ENCODE measurements at regions not wholly inside any gene's neighbourhood (a gene's known extent, or its start where the extent isn't known, plus 50 kb on each side); places are given as distances from the start of the nearest gene placed in this dataset.

GRCh38 chr1:47515164-47515789, 77.4 kb downstream of the FOXD2 start:
- Mint-ChIP-seq H3K36me3 (no peaks in the 10 kb centered on the region), H3K27me3 (peaks cover 59% of the 10 kb centered on the region), H3K4me1 (no peaks in the 10 kb centered on the region), H3K27ac (no peak overlapping the region), H3K9me3 (peaks cover 9% of the 10 kb centered on the region), H3K4me3 (no peak overlapping the region)
- DNase-seq, result no peak

GRCh38 chr1:47517946-47518345, 80.1 kb downstream of the FOXD2 start:
- H3K36me3 Mint-ChIP-seq, result no peaks in the 10 kb centered on the region
- peaks cover 9% of the 10 kb centered on the region for H3K9me3 Mint-ChIP-seq
- no peak for DNase-seq
- H3K27me3 Mint-ChIP-seq, result peaks cover 44% of the 10 kb centered on the region
- H3K27ac Mint-ChIP-seq, result no peak overlapping the region
- no peaks in the 10 kb centered on the region for H3K4me1 Mint-ChIP-seq
- H3K4me3 Mint-ChIP-seq, result no peak overlapping the region

- Mint-ChIP-seq H3K27ac (no peak overlapping the region), H3K27me3 (peaks cover 42% of the 10 kb centered on the region), H3K4me3 (no peak overlapping the region), H3K36me3 (no peaks in the 10 kb centered on the region), H3K9me3 (peaks cover 2% of the 10 kb centered on the region), H3K4me1 (no peaks in the 10 kb centered on the region)
- DNase-seq, result no peak
Measured at GRCh38 chr1:47519491-47519890, 81.6 kb downstream of the FOXD2 start.

GRCh38 chr1:47519971-47520370, 82.1 kb downstream of the FOXD2 start:
- no peak for DNase-seq
- Mint-ChIP-seq H3K27me3 (peaks cover 44% of the 10 kb centered on the region), H3K27ac (no peak overlapping the region), H3K36me3 (no peaks in the 10 kb centered on the region), H3K4me1 (no peaks in the 10 kb centered on the region), H3K4me3 (no peak overlapping the region), H3K9me3 (no peaks in the 10 kb centered on the region)

- Mint-ChIP-seq H3K4me1 (no peaks in the 10 kb centered on the region), H3K36me3 (no peaks in the 10 kb centered on the region), H3K4me3 (no peak overlapping the region), H3K9me3 (no peaks in the 10 kb centered on the region), H3K27me3 (peaks cover 42% of the 10 kb centered on the region), H3K27ac (no peak overlapping the region)
- DNase-seq, result no peak
Measured at GRCh38 chr1:47521034-47521881, 83.4 kb downstream of the FOXD2 start.

- Mint-ChIP-seq H3K27ac (no peak overlapping the region), H3K4me1 (no peaks in the 10 kb centered on the region), H3K4me3 (no peak overlapping the region), H3K9me3 (peaks cover 4% of the 10 kb centered on the region), H3K27me3 (peaks cover 50% of the 10 kb centered on the region), H3K36me3 (peaks cover 2% of the 10 kb centered on the region)
- no peak for DNase-seq
Measured at GRCh38 chr1:47522935-47523834, 85.3 kb downstream of the FOXD2 start.

GRCh38 chr1:47523835-47524215, 86.0 kb downstream of the FOXD2 start:
- Mint-ChIP-seq H3K4me1 (no peaks in the 10 kb centered on the region), H3K9me3 (peaks cover 7% of the 10 kb centered on the region), H3K27ac (no peak overlapping the region), H3K36me3 (peaks cover 4% of the 10 kb centered on the region), H3K27me3 (peaks cover 53% of the 10 kb centered on the region), H3K4me3 (no peak overlapping the region)
- DNase-seq, result no peak

- Mint-ChIP-seq H3K4me3 (no peak overlapping the region), H3K4me1 (no peaks in the 10 kb centered on the region), H3K27ac (no peak overlapping the region), H3K27me3 (peaks cover 51% of the 10 kb centered on the region), H3K36me3 (peaks cover 4% of the 10 kb centered on the region), H3K9me3 (peaks cover 8% of the 10 kb centered on the region)
- DNase-seq, result no peak
Measured at GRCh38 chr1:47524272-47524671, 86.4 kb downstream of the FOXD2 start.

GRCh38 chr1:47527653-47528272, 89.9 kb downstream of the FOXD2 start:
- H3K36me3 Mint-ChIP-seq, result peaks cover 4% of the 10 kb centered on the region
- peaks cover 62% of the 10 kb centered on the region for H3K27me3 Mint-ChIP-seq
- H3K4me3 Mint-ChIP-seq, result no peak overlapping the region
- no peak for DNase-seq
- H3K27ac Mint-ChIP-seq, result no peak overlapping the region
- H3K4me1 Mint-ChIP-seq, result no peaks in the 10 kb centered on the region
- H3K9me3 Mint-ChIP-seq, result peaks cover 15% of the 10 kb centered on the region

GRCh38 chr1:47529520-47530098, 91.8 kb downstream of the FOXD2 start:
- H3K4me3 Mint-ChIP-seq, result no peak overlapping the region
- peaks cover 15% of the 10 kb centered on the region for H3K9me3 Mint-ChIP-seq
- H3K4me1 Mint-ChIP-seq, result peaks cover 3% of the 10 kb centered on the region
- DNase-seq, result no peak
- H3K27me3 Mint-ChIP-seq, result peaks cover 65% of the 10 kb centered on the region
- H3K36me3 Mint-ChIP-seq, result peaks cover 4% of the 10 kb centered on the region
- no peak overlapping the region for H3K27ac Mint-ChIP-seq

- peaks cover 57% of the 10 kb centered on the region for H3K27me3 Mint-ChIP-seq
- peak overlapping the region; percentile 64 for H3K4me3 Mint-ChIP-seq
- peaks cover 11% of the 10 kb centered on the region for H3K9me3 Mint-ChIP-seq
- H3K27ac Mint-ChIP-seq, result no peak overlapping the region
- peaks cover 3% of the 10 kb centered on the region for H3K4me1 Mint-ChIP-seq
- no peak for DNase-seq
- H3K36me3 Mint-ChIP-seq, result peaks cover 2% of the 10 kb centered on the region
Measured at GRCh38 chr1:47532921-47533792, 95.3 kb downstream of the FOXD2 start.

- no peak overlapping the region for H3K4me3 Mint-ChIP-seq
- no peaks in the 10 kb centered on the region for H3K36me3 Mint-ChIP-seq
- H3K27ac Mint-ChIP-seq, result no peak overlapping the region
- peaks cover 56% of the 10 kb centered on the region for H3K27me3 Mint-ChIP-seq
- H3K9me3 Mint-ChIP-seq, result peaks cover 9% of the 10 kb centered on the region
- no peak for DNase-seq
- peaks cover 3% of the 10 kb centered on the region for H3K4me1 Mint-ChIP-seq
Measured at GRCh38 chr1:47533793-47534328, 96.0 kb downstream of the FOXD2 start.

GRCh38 chr1:47534436-47534835, 96.6 kb downstream of the FOXD2 start:
- Mint-ChIP-seq H3K36me3 (no peaks in the 10 kb centered on the region), H3K9me3 (peaks cover 5% of the 10 kb centered on the region), H3K4me3 (no peak overlapping the region), H3K27ac (no peak overlapping the region), H3K4me1 (peaks cover 3% of the 10 kb centered on the region), H3K27me3 (peaks cover 56% of the 10 kb centered on the region)
- DNase-seq, result no peak
